GM19452 (cell line): ENCODE measurements at regions not wholly inside any gene's neighbourhood (a gene's known extent, or its start where the extent isn't known, plus 50 kb on each side); places are given as distances from the start of the nearest gene placed in this dataset.
"Not testable (repeated sequence)": the region's sequence is repeated elsewhere in the genome, so short reads cannot be mapped to it uniquely, and the experiment has no call there.

Source experiments
- ATAC-seq: cut with Tn5 transposase; IDR thresholded peaks from one replicate; pipeline ENCODE4 v1.9.1; 2021; ENCODE audit not compliant: unreplicated experiment

GRCh38 chr17:77083531-77083930, 57.2 kb upstream of the SEC14L1 start:
- no peak for ATAC-seq

- ATAC-seq: no peak
Measured at GRCh38 chr17:77085926-77086432, 54.8 kb upstream of the SEC14L1 start.

- ATAC-seq: no peak
Measured at GRCh38 chr17:77086433-77087010, 54.2 kb upstream of the SEC14L1 start.

GRCh38 chr17:77087650-77088454, 52.9 kb upstream of the SEC14L1 start:
- ATAC-seq: no peak

- peak; percentile 84 for ATAC-seq
Measured at GRCh38 chr17:77088455-77089123, 52.2 kb upstream of the SEC14L1 start.

- no peak for ATAC-seq
Measured at GRCh38 chr17:77089124-77089490, 51.7 kb upstream of the SEC14L1 start.

GRCh38 chr17:77089949-77090348, 50.8 kb upstream of the SEC14L1 start:
- ATAC-seq: not testable (repeated sequence)

- no peak for ATAC-seq
Measured at GRCh38 chr17:77090476-77090875, 50.3 kb upstream of the SEC14L1 start.
